Stomach (tissue), 8 donors: ENCODE measurements at regions not wholly inside any gene's neighbourhood (a gene's known extent, or its start where the extent isn't known, plus 50 kb on each side); places are given as distances from the start of the nearest gene placed in this dataset.

Source experiments
- DNase-seq, 2 donors: peaks; one replicate each; pipeline versions ENCODE4 v3.0.0 to v3.0.0-alpha.2; 2013 to 2019
- H3K27ac ChIP-seq, 5 donors: fragments of 200-600 bp in 4 of 5; sonication (generic) in 4 of 5; one replicate each; pipeline ENCODE4 v1.5.1; 2013 to 2019; ENCODE audit warnings: mild to moderate bottlenecking in 1 of 5, moderate library complexity in 1 of 5
- H3K27me3 ChIP-seq, 3 donors: fragments of 200-600 bp; sonication (generic); one replicate each; pipeline ENCODE4 v1.5.1; 2017 to 2019; ENCODE audit warnings: mixed run types in 1 of 3
- H3K36me3 ChIP-seq, 4 donors: fragments of 200-600 bp; sonication (generic); 1 replicate in 3 of 4; 2 replicates in 1 of 4; pipeline ENCODE4 v1.5.1; 2016 to 2019
- H3K4me1 ChIP-seq, 4 donors: fragments of 200-600 bp; sonication (generic); one replicate each; pipeline ENCODE4 v1.5.1; 2016 to 2019
- H3K4me3 ChIP-seq, 4 donors: fragments of 200-600 bp; sonication (generic) in 3 of 4; one replicate each; pipeline ENCODE4 v1.5.1; 2016 to 2019; ENCODE audit warnings: mild to moderate bottlenecking in 1 of 4
- H3K9me3 ChIP-seq, 4 donors: fragments of 200-600 bp; sonication (generic); one replicate each; pipeline ENCODE4 v1.5.1; 2016 to 2019
- EP300 ChIP-seq: sonication (generic); formaldehyde crosslinking; IDR thresholded peaks from one replicate; pipeline ENCODE4 v1.6.1; 2017; ENCODE audit warnings: antibody characterized with exemption
- POLR2A ChIP-seq, 4 donors: fragments of 450-650 bp; IDR thresholded peaks; one replicate each; pipeline ENCODE4 v1.6.1; 2016; ENCODE audit warnings: antibody characterized with exemption in 4 of 4, control low read depth in 2 of 4, mild to moderate bottlenecking in 1 of 4, moderate library complexity in 1 of 4
- POLR2AphosphoS5 ChIP-seq, 3 donors: sonication (generic); formaldehyde crosslinking; IDR thresholded peaks; one replicate each; pipeline ENCODE4 v1.6.1; 2016; ENCODE audit warnings: antibody characterized with exemption in 3 of 3
- WGBS, 5 donors: extraction: QIAGEN DNeasy Blood & Tissue Kit in 3 of 5; methylation state at CpG; one replicate each; pipeline versions ENCODE4 v1.1.5 to v1.1.7; 2013 to 2018; 5-methylcytosine and 5-hydroxymethylcytosine counted together
- intact Hi-C: fragments of 100-400 bp; cut with DNase I; formaldehyde crosslinking; loops from one replicate; pipeline ENCODE4 v1.15.1; 2023; ENCODE audit warnings: low total_unique reads
- TF ChIP-seq, protein P1 (sequence below), 7 experiments: fragments of 450-650 bp in 4 of 7; fragments of 200-600 bp in 3 of 7; sonication (generic) in 3 of 7; IDR thresholded peaks; one replicate each; pipeline ENCODE4 v1.5.1; 2016 to 2019; ENCODE audit warnings: antibody characterized with exemption in 7 of 7, control low read depth in 2 of 7, mild to moderate bottlenecking in 1 of 7
- donor health status: healthy with polysubstance abuse.
- donor health status: Bipolar disorder and iron deficiency.
- donor health status: healthy.

DNA sequence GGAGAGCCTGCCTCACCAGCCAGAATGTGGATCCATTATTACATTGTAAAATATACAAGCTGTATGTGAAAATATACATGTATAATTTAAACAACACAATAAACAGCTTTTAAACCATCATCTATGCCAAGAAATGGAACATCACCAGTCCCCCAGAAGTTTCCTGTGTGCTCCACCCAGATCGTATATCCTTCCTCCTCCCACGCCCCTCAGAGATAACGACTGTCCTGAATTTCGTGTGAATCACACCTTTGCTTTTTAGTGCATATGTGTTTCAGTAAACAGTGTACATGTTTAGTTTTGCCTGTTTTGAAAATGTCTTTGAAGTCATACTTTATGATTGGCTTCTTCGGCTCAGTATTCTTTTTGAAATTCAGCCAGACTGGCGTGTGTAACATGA is 134.6 kb upstream of the MYO10 start:
- intact Hi-C loops = no loop called here
- no peaks in the 10 kb centered on the region for H3K9me3 ChIP-seq
- no peaks in the 10 kb centered on the region for H3K36me3 ChIP-seq
- no peaks in the 10 kb centered on the region for H3K27me3 ChIP-seq
- no peak overlapping the region for H3K4me3 ChIP-seq
- TF ChIP-seq, protein P1, sequence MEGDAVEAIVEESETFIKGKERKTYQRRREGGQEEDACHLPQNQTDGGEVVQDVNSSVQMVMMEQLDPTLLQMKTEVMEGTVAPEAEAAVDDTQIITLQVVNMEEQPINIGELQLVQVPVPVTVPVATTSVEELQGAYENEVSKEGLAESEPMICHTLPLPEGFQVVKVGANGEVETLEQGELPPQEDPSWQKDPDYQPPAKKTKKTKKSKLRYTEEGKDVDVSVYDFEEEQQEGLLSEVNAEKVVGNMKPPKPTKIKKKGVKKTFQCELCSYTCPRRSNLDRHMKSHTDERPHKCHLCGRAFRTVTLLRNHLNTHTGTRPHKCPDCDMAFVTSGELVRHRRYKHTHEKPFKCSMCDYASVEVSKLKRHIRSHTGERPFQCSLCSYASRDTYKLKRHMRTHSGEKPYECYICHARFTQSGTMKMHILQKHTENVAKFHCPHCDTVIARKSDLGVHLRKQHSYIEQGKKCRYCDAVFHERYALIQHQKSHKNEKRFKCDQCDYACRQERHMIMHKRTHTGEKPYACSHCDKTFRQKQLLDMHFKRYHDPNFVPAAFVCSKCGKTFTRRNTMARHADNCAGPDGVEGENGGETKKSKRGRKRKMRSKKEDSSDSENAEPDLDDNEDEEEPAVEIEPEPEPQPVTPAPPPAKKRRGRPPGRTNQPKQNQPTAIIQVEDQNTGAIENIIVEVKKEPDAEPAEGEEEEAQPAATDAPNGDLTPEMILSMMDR (IDR thresholded peaks at IDR 0.05) = no peak
- TF ChIP-seq POLR2A (IDR thresholded peaks at IDR 0.05) (no peak), EP300 (no peak), POLR2AphosphoS5 (IDR thresholded peaks at IDR 0.05) (no peak)
- 64 to 69% (median 68%) methylated on average over 6 of the region's 6 CpGs for WGBS, 5 donors
- peak overlapping the region in 3 of 5 donors; percentile 42 to 63 (median 58) for H3K27ac ChIP-seq
- peaks cover 0 to 18% (median 10%) of the 10 kb centered on the region in 4 donors for H3K4me1 ChIP-seq
- DNase-seq = no peak

DNA sequence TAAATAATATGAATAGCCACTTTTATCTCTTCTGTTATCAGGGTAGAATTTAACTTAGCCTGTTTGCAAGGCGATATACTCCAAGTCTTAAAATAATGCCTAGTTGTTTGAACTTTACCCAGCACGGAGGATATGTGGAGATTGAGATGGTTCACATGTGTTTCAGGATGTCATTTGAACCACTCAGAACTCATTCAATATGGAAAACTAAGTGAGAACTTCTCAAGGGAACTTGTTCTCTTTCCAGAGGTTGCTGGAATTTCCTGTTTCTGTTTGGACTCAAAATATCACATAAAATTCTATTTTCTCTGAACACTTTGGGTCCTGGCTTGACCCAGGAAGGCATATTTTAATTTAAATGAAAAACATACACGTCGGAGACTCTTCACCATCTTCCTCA is 139.1 kb upstream of the MYO10 start:
- Histone ChIP-seq H3K4me3 (no peak overlapping the region), H3K36me3 (no peaks in the 10 kb centered on the region), H3K27ac (peak overlapping the region in 4 of 5 donors; percentile 22 to 66 (median 43)), H3K4me1 (peaks cover 0 to 29% (median 19%) of the 10 kb centered on the region in 4 donors), H3K27me3 (no peaks in the 10 kb centered on the region), H3K9me3 (no peaks in the 10 kb centered on the region)
- intact Hi-C loops = no loop called here
- TF ChIP-seq POLR2A (IDR thresholded peaks at IDR 0.05) (no peak), POLR2AphosphoS5 (IDR thresholded peaks at IDR 0.05) (peak in 1 of 3 donors; percentile 17)
- TF ChIP-seq, protein P1 (IDR thresholded peaks at IDR 0.05) = no peak
- 34 to 55% (median 42%) methylated on average over 4 of the region's 4 CpGs for whole genome bisulfite sequencing, 5 donors
- no peak for DNase-seq

DNA sequence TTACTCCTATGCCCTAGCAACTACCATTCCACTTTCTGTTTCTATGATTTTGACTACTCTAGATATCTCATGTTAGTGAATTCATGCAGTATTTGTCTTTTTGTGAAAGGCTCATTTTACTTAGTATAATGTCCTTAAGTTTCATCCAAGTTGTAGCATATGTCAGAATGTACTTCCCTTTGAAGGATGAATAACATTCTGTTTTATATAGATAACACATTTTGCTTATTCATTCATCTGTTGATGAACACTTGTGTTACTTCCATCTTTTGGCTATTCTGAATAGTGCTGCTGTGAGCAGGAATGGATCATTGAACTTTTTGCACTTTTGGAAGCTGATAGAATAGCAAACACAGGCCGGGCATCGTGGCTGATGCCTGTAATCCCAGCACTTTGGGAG is 140.2 kb upstream of the MYO10 start:
- intact Hi-C loops = no loop called here
- Histone ChIP-seq H3K4me3 (no peak overlapping the region), H3K36me3 (no peaks in the 10 kb centered on the region), H3K27me3 (no peaks in the 10 kb centered on the region), H3K27ac (peak overlapping the region in 1 of 5 donors; percentile 5), H3K4me1 (peaks cover 0 to 24% (median 19%) of the 10 kb centered on the region in 4 donors), H3K9me3 (no peaks in the 10 kb centered on the region)
- DNase-seq = no peak
- 52 to 88% (median 60%) methylated on average over 2 of the region's 2 CpGs for WGBS, 5 donors
- no peak for TF ChIP-seq EP300
- no peak for TF ChIP-seq POLR2AphosphoS5 (IDR thresholded peaks at IDR 0.05)
- no peak for TF ChIP-seq POLR2A (IDR thresholded peaks at IDR 0.05)
- TF ChIP-seq, protein P1 (IDR thresholded peaks at IDR 0.05) = no peak

DNA sequence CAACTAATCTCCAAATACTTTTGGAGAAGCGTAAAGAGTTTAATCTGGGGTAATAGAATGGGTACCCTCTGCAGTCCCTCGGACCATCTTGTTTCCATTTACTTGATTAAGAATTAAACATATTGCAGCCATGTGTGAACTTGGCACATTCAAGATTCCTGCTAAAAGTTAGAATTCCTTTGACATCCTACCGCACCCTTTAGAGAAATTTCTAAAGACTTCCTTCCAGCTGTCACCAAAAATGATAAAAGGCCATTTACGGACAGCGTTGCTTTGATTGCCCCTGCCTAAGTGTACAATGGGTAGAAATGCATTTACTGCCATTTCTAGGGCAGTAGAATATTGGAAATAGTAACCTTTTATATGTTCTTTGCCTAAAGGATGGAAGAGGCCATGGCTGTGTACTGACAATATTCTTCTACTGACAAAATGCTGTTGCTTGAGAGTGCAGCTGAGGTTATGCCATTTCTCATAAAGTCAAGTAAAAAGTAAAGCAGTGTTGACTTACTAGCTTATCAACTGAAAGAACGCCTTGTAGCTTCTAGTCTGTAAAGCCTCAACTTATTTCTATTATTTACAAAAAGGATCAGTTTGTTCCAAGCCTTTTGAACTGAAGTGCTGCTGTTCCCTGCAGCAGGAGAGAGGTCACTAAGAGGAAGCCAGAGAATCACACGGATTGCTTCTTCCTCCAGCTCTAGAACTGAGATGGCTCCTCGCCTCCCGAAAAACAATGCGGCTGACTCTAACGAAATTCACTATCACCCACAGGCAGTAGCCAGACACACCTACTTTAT is 139.8 kb upstream of the BASP1 start:
- 36 to 55% (median 41%) methylated on average over 11 of the region's 11 CpGs for WGBS, 5 donors
- TF ChIP-seq EP300 (no peak), POLR2AphosphoS5 (IDR thresholded peaks at IDR 0.05) (no peak), POLR2A (IDR thresholded peaks at IDR 0.05) (no peak)
- TF ChIP-seq, protein P1 (IDR thresholded peaks at IDR 0.05) = no peak
- intact Hi-C loops = no loop called here
- DNase-seq = peak in 1 of 2 donors; percentile 17
- H3K4me3 ChIP-seq = no peak overlapping the region
- no peaks in the 10 kb centered on the region for H3K36me3 ChIP-seq
- no peaks in the 10 kb centered on the region for H3K27me3 ChIP-seq
- H3K9me3 ChIP-seq = no peaks in the 10 kb centered on the region
- H3K27ac ChIP-seq = peak overlapping the region in 4 of 5 donors; percentile 19 to 84 (median 58)
- H3K4me1 ChIP-seq = peaks cover 0 to 24% (median 19%) of the 10 kb centered on the region in 4 donors
